Astrocyte of the spinal cord (primary cell): ENCODE measurements at regions not wholly inside any gene's neighbourhood (a gene's known extent, or its start where the extent isn't known, plus 50 kb on each side); places are given as distances from the start of the nearest gene placed in this dataset.
A peak's percentile ranks its signal among the peaks of the same experiment; 100 is the strongest.
"Not testable (repeated sequence)": the region's sequence is repeated elsewhere in the genome, so short reads cannot be mapped to it uniquely, and the experiment has no call there.

Source experiments
- DNase-seq: peaks from one replicate; pipeline ENCODE4 v3.0.0; 2011; ENCODE audit warnings: low read depth, low spot score
- H3K4me3 ChIP-seq: 2 replicates; pipeline ENCODE4 v1.5.1; 2011; ENCODE audit warnings: low read depth, mild to moderate bottlenecking, low read length, moderate library complexity
- CTCF ChIP-seq: IDR thresholded peaks from 2 replicates; pipeline ENCODE4 v1.5.1; 2012; ENCODE audit warnings: low read depth, mild to moderate bottlenecking, low read length, inconsistent platforms
- in situ Hi-C: cut with HindIII; loops from 2 replicates; pipeline ENCODE4 v1.10.0; 2017; ENCODE audit warnings: low sequenced_read_pairs

GRCh38 chr4:140227286-140227685, 73.3 kb upstream of the MAML3 start:
- no peak overlapping the region for H3K4me3 ChIP-seq
- in situ Hi-C loops, result no loop called here
- no peak for DNase-seq
- no peak for TF ChIP-seq CTCF

GRCh38 chr4:140223056-140223810, 69.2 kb upstream of the MAML3 start:
- DNase-seq, result peak; percentile 47
- in situ Hi-C loops, result no loop called here
- H3K4me3 ChIP-seq, result no peak overlapping the region
- TF ChIP-seq CTCF, result no peak

GRCh38 chr4:140222171-140222570, 68.2 kb upstream of the MAML3 start:
- H3K4me3 ChIP-seq, result no peak overlapping the region
- peak; percentile 44 for DNase-seq
- TF ChIP-seq CTCF, result no peak
- in situ Hi-C loops, result no loop called here

GRCh38 chr4:140220058-140220457, 66.1 kb upstream of the MAML3 start:
- TF ChIP-seq CTCF, result no peak
- H3K4me3 ChIP-seq, result no peak overlapping the region
- in situ Hi-C loops, result no loop called here
- no peak for DNase-seq

GRCh38 chr4:140219567-140219966, 65.6 kb upstream of the MAML3 start:
- no peak overlapping the region for H3K4me3 ChIP-seq
- TF ChIP-seq CTCF, result no peak
- DNase-seq, result no peak
- in situ Hi-C loops, result no loop called here

GRCh38 chr4:140219070-140219469, 65.1 kb upstream of the MAML3 start:
- in situ Hi-C loops, result not testable (repeated sequence)

GRCh38 chr4:140213749-140214148, 59.8 kb upstream of the MAML3 start:
- no peak for TF ChIP-seq CTCF
- H3K4me3 ChIP-seq, result no peak overlapping the region
- peak; percentile 37 for DNase-seq
- in situ Hi-C loops, result no loop called here

More at GRCh38 chr4:140219070-140219469, 65.1 kb upstream of the MAML3 start:
- H3K4me3 ChIP-seq, DNase-seq: not testable (repeated sequence)
